HCT116 (cell line): ENCODE measurements at regions not wholly inside any gene's neighbourhood (a gene's known extent, or its start where the extent isn't known, plus 50 kb on each side); places are given as distances from the start of the nearest gene placed in this dataset.

Experiments
- ATAC-seq: fragments of 200-7000 bp; cut with Tn5 transposase; 2 replicates; pipeline ENCODE4 v1.9.1; 2020; ENCODE audit warnings: mild to moderate bottlenecking, moderate library complexity
- BruUV-seq: library from RNA; stranded (reverse); fragments of 400-500 nt; replicated peaks from 2 replicates; lab custom pipeline; 2021; lab: Mats Ljungman, UMichigan
- CTCF ChIA-PET: fragments of 300-600 bp; sonication (Branson Sonifier 250); formaldehyde crosslinking; loops from one replicate; lab custom pipeline; 2021; ENCODE audit warnings: antibody characterized with exemption; lab: Charles Lee
- POLR2A ChIA-PET: fragments of 300-600, 350-600 bp; sonication (Branson Sonifier 250); formaldehyde crosslinking; loops from one replicate; lab custom pipeline; 2021; ENCODE audit warnings: antibody characterized with exemption; lab: Charles Lee
- RAD21 ChIA-PET, 2 experiments: fragments of 300-600 bp; sonication (Branson Sonifier 250); formaldehyde crosslinking; loops; one replicate each; lab custom pipeline; 2023; ENCODE audit warnings: low total read pairs in 2 of 2; ENCODE audit not compliant: uncharacterized antibody in 2 of 2, unreplicated experiment in 2 of 2, low non-redundant PET in 1 of 2; lab: Charles Lee
- DNase-seq: peaks from one replicate; pipeline ENCODE4 v3.0.0-alpha.2; 2010; ENCODE audit warnings: low read depth, low spot score
- H2AFZ ChIP-seq: fragments of 200-600 bp; shearing (Covaris generic), sonication (generic); 2 replicates; pipeline ENCODE4 v1.6.1; 2017; ENCODE audit warnings: low read depth, mixed run types, mixed read lengths, antibody characterized with exemption, low read length; ENCODE audit not compliant: poor library complexity, severe bottlenecking
- H3K27ac ChIP-seq: 2 replicates; pipeline ENCODE4 v1.5.1; 2012; ENCODE audit warnings: low read depth, low read length
- H3K27me3 ChIP-seq: fragments of 200-600 bp; sonication (generic); 2 replicates; pipeline ENCODE4 v1.6.1; 2016; ENCODE audit warnings: mixed run types, low read length, mixed read lengths; ENCODE audit not compliant: insufficient read depth
- H3K36me3 ChIP-seq, 2 experiments: fragments of 200-500 bp in 1 of 2; fragments of 200-600 bp in 1 of 2; sonication (Bioruptor generic) in 1 of 2; sonication (generic) in 1 of 2; 2 replicates each; pipeline versions ENCODE4 v1.5.1 to v1.6.1; 2014 to 2016; ENCODE audit warnings: low read length in 2 of 2, inconsistent platforms in 1 of 2, mixed read lengths in 1 of 2, mixed run types in 1 of 2; ENCODE audit not compliant: insufficient read depth in 2 of 2, control insufficient read depth in 1 of 2
- H3K4me1 ChIP-seq, 2 experiments: fragments of 200-600 bp in 1 of 2; sonication (generic) in 1 of 2; 2 replicates each; pipeline versions ENCODE4 v1.5.1 to v1.6.1; 2012 to 2017; ENCODE audit warnings: low read length in 2 of 2, inconsistent platforms in 1 of 2, mild to moderate bottlenecking in 1 of 2, mixed read lengths in 1 of 2, mixed run types in 1 of 2, moderate library complexity in 1 of 2; ENCODE audit not compliant: insufficient read depth in 2 of 2, control insufficient read depth in 1 of 2
- H3K4me2 ChIP-seq: fragments of 200-600 bp; sonication (generic); 2 replicates; pipeline ENCODE4 v1.6.1; 2017; ENCODE audit warnings: mixed run types, low read length, mixed read lengths
- H3K4me3 ChIP-seq, 2 experiments: fragments of 200-600 bp in 1 of 2; sonication (generic) in 1 of 2; replicated peaks in 1 of 2; 2 replicates each; pipeline ENCODE4 v1.5.1; 2011 to 2016; ENCODE audit warnings: low read length in 2 of 2, control low read depth in 1 of 2, low read depth in 1 of 2, mild to moderate bottlenecking in 1 of 2, mixed read lengths in 1 of 2, mixed run types in 1 of 2
- H3K79me2 ChIP-seq: fragments of 200-600 bp; sonication (generic); 2 replicates; pipeline ENCODE4 v1.6.1; 2017; ENCODE audit warnings: mild to moderate bottlenecking, mixed run types, low read length, moderate library complexity, mixed read lengths; ENCODE audit not compliant: insufficient read depth
- H3K9ac ChIP-seq: fragments of 200-600 bp; sonication (generic); 2 replicates; pipeline ENCODE4 v1.6.1; 2016; ENCODE audit warnings: low read length, mixed read lengths
- H3K9me2 ChIP-seq: fragments of 200-600 bp; sonication (generic), shearing (Covaris generic); 2 replicates; pipeline ENCODE4 v1.6.1; 2017; ENCODE audit warnings: mixed run types, mild to moderate bottlenecking, moderate library complexity; ENCODE audit not compliant: insufficient read depth
- H3K9me3 ChIP-seq, 2 experiments: fragments of 200-500 bp in 1 of 2; fragments of 200-600 bp in 1 of 2; sonication (Bioruptor generic) in 1 of 2; sonication (generic) in 1 of 2; 2 replicates each; pipeline ENCODE4 v1.6.1; 2014 to 2017; ENCODE audit warnings: low read length in 2 of 2, mixed read lengths in 2 of 2, inconsistent platforms in 1 of 2, low read depth in 1 of 2, mild to moderate bottlenecking in 1 of 2, mixed run types in 1 of 2, moderate library complexity in 1 of 2; ENCODE audit not compliant: control insufficient read depth in 1 of 2, insufficient read depth in 1 of 2
- H4K20me1 ChIP-seq: fragments of 200-600 bp; sonication (generic), shearing (Covaris generic); 2 replicates; pipeline ENCODE4 v1.6.1; 2017; ENCODE audit warnings: mixed run types, mild to moderate bottlenecking, moderate library complexity; ENCODE audit not compliant: insufficient read depth
- CEBPB ChIP-seq: IDR thresholded peaks from 2 replicates; pipeline ENCODE4 v1.6.1; 2012; ENCODE audit warnings: low read depth
- EGR1 ChIP-seq: IDR thresholded peaks from 2 replicates; pipeline ENCODE4 v1.6.1; 2012; ENCODE audit warnings: low read depth
- EZH2phosphoT487 ChIP-seq: fragments of 200-600 bp; IDR thresholded peaks from 2 replicates; pipeline ENCODE4 v1.6.1; 2018; ENCODE audit warnings: antibody characterized with exemption, borderline replicate concordance
- FOSL1 ChIP-seq: IDR thresholded peaks from 2 replicates; pipeline ENCODE4 v1.6.1; 2012; ENCODE audit warnings: low read depth
- JUND ChIP-seq: IDR thresholded peaks from 2 replicates; pipeline ENCODE4 v1.6.1; 2012
- POLR2A ChIP-seq: IDR thresholded peaks from 2 replicates; pipeline ENCODE4 v1.7.0; 2011; ENCODE audit warnings: borderline replicate concordance; ENCODE audit not compliant: insufficient read depth, insufficient read length; ENCODE audit errors: extremely low read depth
- POLR2AphosphoS5 ChIP-seq: IDR thresholded peaks from 2 replicates; pipeline ENCODE4 v1.6.1; 2011; ENCODE audit warnings: mild to moderate bottlenecking, low read depth, low read length, moderate library complexity
- RAD21 ChIP-seq: IDR thresholded peaks from 2 replicates; pipeline ENCODE4 v1.6.1; 2012; ENCODE audit warnings: low read depth, mild to moderate bottlenecking
- SP1 ChIP-seq: IDR thresholded peaks from 2 replicates; pipeline ENCODE4 v1.6.1; 2012; ENCODE audit warnings: low read depth
- SRF ChIP-seq: IDR thresholded peaks from 2 replicates; pipeline ENCODE4 v1.6.1; 2012; ENCODE audit warnings: low read depth
- TCF7L2 ChIP-seq: IDR thresholded peaks from 2 replicates; pipeline ENCODE4 v1.7.0; 2011; ENCODE audit warnings: borderline replicate concordance, inconsistent platforms; ENCODE audit not compliant: insufficient read depth, insufficient read length; ENCODE audit errors: extremely low read depth
- YY1 ChIP-seq: IDR thresholded peaks from 2 replicates; pipeline ENCODE4 v1.6.1; 2011; ENCODE audit warnings: low read length, low read depth, moderate library complexity, mild to moderate bottlenecking; ENCODE audit not compliant: insufficient replicate concordance; ENCODE audit errors: extremely low read depth
- ZFX ChIP-seq: fragments of 450-650 bp; IDR thresholded peaks from 2 replicates; pipeline ENCODE4 v1.6.1; 2017
- ZNF274 ChIP-seq: fragments of 200-500 bp; sonication (Bioruptor generic); IDR thresholded peaks from 2 replicates; pipeline ENCODE4 v1.6.1; 2014; ENCODE audit warnings: mild to moderate bottlenecking, low read depth, low read length, inconsistent platforms
- intact Hi-C: fragments of 100-400 bp; cut with micrococcal nuclease; formaldehyde crosslinking; loops from 2 replicates; pipeline ENCODE4 v1.10.0; 2022
- TF ChIP-seq, protein P1 (sequence below): IDR thresholded peaks from 2 replicates; pipeline ENCODE4 v1.6.1; 2012; ENCODE audit warnings: low read depth
- TF ChIP-seq, protein P2 (sequence below): IDR thresholded peaks from 2 replicates; pipeline ENCODE4 v1.6.1; 2011; ENCODE audit warnings: mild to moderate bottlenecking, low read length, moderate library complexity; ENCODE audit not compliant: insufficient replicate concordance; ENCODE audit errors: extremely low read depth
- TF ChIP-seq, protein P3 (sequence below): IDR thresholded peaks from 2 replicates; pipeline ENCODE4 v1.6.1; 2012
- TF ChIP-seq, protein P4 (sequence below): IDR thresholded peaks from 2 replicates; pipeline ENCODE4 v1.6.1; 2012
- TF ChIP-seq, protein P5 (sequence below), 3 experiments: fragments of 200-600 bp in 1 of 3; sonication (generic) in 1 of 3; IDR thresholded peaks in 2 of 3; conservative IDR thresholded peaks in 1 of 3; 2 replicates each; pipeline ENCODE4 v1.5.1; 2012 to 2017; ENCODE audit warnings: low read depth in 2 of 3, low read length in 2 of 3, antibody characterized with exemption in 1 of 3, borderline replicate concordance in 1 of 3, control low read depth in 1 of 3, mild to moderate bottlenecking in 1 of 3, mixed read lengths in 1 of 3, mixed run types in 1 of 3, moderate library complexity in 1 of 3; ENCODE audit not compliant: insufficient read depth in 1 of 3

DNA sequence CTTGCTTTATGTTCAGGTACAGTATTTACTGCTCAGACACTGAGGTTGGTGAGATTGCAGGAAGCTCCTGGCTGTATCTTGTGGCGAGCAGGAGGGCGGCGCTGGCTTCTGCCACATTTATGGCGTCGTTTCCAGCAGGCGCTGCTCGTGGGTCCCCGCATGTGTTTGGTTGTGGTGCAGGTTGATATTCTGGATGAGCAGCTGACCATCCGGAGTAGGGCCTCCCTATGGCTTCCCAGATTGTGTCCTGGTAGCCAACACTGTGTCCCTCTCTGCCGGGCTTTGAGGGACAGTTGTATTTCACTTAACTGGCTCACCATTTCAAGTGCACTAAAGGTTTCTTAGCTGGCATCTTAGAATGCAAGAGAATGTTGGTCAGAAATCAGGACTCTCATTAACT, 386.5 kb upstream of the TPM1 start:
- DNase-seq (no peak), ATAC-seq (no peak)
- Histone ChIP-seq H3K4me2 (no peak overlapping the region), H3K27ac (no peak overlapping the region), H3K9ac (no peak overlapping the region), H2AFZ (no peak overlapping the region), H3K9me2 (no peaks in the 10 kb centered on the region), H3K79me2 (no peaks in the 10 kb centered on the region), H3K4me1 (no peaks in the 10 kb centered on the region), H3K4me3 (no peak overlapping the region), H3K27me3 (no peaks in the 10 kb centered on the region), H3K36me3 (no peaks in the 10 kb centered on the region), H3K9me3 (no peaks in the 10 kb centered on the region), H4K20me1 (no peaks in the 10 kb centered on the region)
- ChIA-PET RAD21 (no interaction called here), POLR2A (no interaction called here), CTCF (no interaction called here)
- TF ChIP-seq ZFX (no peak), POLR2AphosphoS5 (no peak), RAD21 (no peak), FOSL1 (no peak), POLR2A (no peak), EZH2phosphoT487 (no peak), EGR1 (no peak), TCF7L2 (no peak), CEBPB (no peak), ZNF274 (no peak), JUND (no peak), SP1 (no peak), SRF (no peak), YY1 (no peak)
- TF ChIP-seq, protein P1, sequence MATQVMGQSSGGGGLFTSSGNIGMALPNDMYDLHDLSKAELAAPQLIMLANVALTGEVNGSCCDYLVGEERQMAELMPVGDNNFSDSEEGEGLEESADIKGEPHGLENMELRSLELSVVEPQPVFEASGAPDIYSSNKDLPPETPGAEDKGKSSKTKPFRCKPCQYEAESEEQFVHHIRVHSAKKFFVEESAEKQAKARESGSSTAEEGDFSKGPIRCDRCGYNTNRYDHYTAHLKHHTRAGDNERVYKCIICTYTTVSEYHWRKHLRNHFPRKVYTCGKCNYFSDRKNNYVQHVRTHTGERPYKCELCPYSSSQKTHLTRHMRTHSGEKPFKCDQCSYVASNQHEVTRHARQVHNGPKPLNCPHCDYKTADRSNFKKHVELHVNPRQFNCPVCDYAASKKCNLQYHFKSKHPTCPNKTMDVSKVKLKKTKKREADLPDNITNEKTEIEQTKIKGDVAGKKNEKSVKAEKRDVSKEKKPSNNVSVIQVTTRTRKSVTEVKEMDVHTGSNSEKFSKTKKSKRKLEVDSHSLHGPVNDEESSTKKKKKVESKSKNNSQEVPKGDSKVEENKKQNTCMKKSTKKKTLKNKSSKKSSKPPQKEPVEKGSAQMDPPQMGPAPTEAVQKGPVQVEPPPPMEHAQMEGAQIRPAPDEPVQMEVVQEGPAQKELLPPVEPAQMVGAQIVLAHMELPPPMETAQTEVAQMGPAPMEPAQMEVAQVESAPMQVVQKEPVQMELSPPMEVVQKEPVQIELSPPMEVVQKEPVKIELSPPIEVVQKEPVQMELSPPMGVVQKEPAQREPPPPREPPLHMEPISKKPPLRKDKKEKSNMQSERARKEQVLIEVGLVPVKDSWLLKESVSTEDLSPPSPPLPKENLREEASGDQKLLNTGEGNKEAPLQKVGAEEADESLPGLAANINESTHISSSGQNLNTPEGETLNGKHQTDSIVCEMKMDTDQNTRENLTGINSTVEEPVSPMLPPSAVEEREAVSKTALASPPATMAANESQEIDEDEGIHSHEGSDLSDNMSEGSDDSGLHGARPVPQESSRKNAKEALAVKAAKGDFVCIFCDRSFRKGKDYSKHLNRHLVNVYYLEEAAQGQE, result no peak
- TF ChIP-seq, protein P2, sequence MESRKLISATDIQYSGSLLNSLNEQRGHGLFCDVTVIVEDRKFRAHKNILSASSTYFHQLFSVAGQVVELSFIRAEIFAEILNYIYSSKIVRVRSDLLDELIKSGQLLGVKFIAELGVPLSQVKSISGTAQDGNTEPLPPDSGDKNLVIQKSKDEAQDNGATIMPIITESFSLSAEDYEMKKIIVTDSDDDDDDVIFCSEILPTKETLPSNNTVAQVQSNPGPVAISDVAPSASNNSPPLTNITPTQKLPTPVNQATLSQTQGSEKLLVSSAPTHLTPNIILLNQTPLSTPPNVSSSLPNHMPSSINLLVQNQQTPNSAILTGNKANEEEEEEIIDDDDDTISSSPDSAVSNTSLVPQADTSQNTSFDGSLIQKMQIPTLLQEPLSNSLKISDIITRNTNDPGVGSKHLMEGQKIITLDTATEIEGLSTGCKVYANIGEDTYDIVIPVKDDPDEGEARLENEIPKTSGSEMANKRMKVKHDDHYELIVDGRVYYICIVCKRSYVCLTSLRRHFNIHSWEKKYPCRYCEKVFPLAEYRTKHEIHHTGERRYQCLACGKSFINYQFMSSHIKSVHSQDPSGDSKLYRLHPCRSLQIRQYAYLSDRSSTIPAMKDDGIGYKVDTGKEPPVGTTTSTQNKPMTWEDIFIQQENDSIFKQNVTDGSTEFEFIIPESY, result no peak
- TF ChIP-seq, protein P3, sequence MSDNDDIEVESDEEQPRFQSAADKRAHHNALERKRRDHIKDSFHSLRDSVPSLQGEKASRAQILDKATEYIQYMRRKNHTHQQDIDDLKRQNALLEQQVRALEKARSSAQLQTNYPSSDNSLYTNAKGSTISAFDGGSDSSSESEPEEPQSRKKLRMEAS, result no peak
- TF ChIP-seq, protein P4, sequence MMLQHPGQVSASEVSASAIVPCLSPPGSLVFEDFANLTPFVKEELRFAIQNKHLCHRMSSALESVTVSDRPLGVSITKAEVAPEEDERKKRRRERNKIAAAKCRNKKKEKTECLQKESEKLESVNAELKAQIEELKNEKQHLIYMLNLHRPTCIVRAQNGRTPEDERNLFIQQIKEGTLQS, result no peak
- TF ChIP-seq, protein P5, sequence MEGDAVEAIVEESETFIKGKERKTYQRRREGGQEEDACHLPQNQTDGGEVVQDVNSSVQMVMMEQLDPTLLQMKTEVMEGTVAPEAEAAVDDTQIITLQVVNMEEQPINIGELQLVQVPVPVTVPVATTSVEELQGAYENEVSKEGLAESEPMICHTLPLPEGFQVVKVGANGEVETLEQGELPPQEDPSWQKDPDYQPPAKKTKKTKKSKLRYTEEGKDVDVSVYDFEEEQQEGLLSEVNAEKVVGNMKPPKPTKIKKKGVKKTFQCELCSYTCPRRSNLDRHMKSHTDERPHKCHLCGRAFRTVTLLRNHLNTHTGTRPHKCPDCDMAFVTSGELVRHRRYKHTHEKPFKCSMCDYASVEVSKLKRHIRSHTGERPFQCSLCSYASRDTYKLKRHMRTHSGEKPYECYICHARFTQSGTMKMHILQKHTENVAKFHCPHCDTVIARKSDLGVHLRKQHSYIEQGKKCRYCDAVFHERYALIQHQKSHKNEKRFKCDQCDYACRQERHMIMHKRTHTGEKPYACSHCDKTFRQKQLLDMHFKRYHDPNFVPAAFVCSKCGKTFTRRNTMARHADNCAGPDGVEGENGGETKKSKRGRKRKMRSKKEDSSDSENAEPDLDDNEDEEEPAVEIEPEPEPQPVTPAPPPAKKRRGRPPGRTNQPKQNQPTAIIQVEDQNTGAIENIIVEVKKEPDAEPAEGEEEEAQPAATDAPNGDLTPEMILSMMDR (IDR thresholded peaks at IDR 0.05 in 2 of 3, conservative IDR thresholded peaks at IDR 0.05 in 1 of 3; ENCODE audit: borderline replicate concordance in 1 of 3, insufficient read depth in 1 of 3, low read depth in 2 of 3, low read length in 2 of 3), result no peak
- intact Hi-C loops, result no loop called here
- BruUV-seq, result no TSS peak
